GM12872 (cell line): ENCODE measurements at regions not wholly inside any gene's neighbourhood (a gene's known extent, or its start where the extent isn't known, plus 50 kb on each side); places are given as distances from the start of the nearest gene placed in this dataset.

Experiments used
- CTCF ChIP-seq: IDR thresholded peaks from 3 replicates; pipeline ENCODE4 v1.5.1; 2011; ENCODE audit warnings: low read depth, mild to moderate bottlenecking, low read length, moderate library complexity; ENCODE audit not compliant: insufficient read depth

- no peak for TF ChIP-seq CTCF
These were observed 49.9 kb upstream of the GTSF1L start for GRCh38 chr20:43776691-43777090.
